Breast epithelium (tissue), 3 donors: ENCODE measurements at regions not wholly inside any gene's neighbourhood (a gene's known extent, or its start where the extent isn't known, plus 50 kb on each side); places are given as distances from the start of the nearest gene placed in this dataset.

Experiments used
- CTCF ChIP-seq, 3 donors: fragments of 450-650 bp; IDR thresholded peaks; one replicate each; pipeline ENCODE4 v1.5.1; 2016 to 2017; ENCODE audit warnings: antibody characterized with exemption in 3 of 3, mild to moderate bottlenecking in 3 of 3, moderate library complexity in 3 of 3
- POLR2AphosphoS5 ChIP-seq, 3 donors: sonication (generic); formaldehyde crosslinking; IDR thresholded peaks; one replicate each; pipeline ENCODE4 v1.6.1; 2017; ENCODE audit warnings: antibody characterized with exemption in 3 of 3

DNA sequence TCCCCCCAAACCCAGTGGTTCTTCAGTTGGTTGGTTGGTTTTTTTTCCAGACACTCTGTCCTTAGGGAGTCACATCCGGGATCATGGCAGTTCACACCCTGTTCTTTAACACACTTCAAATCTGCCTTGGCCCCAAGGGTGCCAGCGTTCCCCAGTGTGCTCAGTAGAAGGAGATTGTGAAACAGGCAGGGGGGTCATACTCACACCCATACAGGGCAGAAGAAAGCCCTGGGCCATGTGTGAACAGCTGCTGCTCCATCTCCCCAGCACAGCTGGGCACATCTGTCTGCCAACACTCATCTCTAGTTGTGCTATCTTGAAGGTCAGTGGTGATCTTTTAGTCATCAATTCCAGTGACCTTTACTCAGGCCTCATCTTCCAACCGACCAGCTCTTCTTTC lies 64.4 kb upstream of the FUT8 start:
- TF ChIP-seq CTCF (IDR thresholded peaks at IDR 0.05) (no peak), POLR2AphosphoS5 (IDR thresholded peaks at IDR 0.05) (no peak)
